ENCODE measurements at regions not wholly inside any gene's neighbourhood (a gene's known extent, or its start where the extent isn't known, plus 50 kb on each side); places are given as distances from the start of the nearest gene placed in this dataset.

- in situ Hi-C loops (cut with MboI; ENCODE audit: low sequenced_read_pairs): no loop called here
- WGBS, 2 experiments (ENCODE audit: extremely low coverage in 2 of 2, insufficient read length in 1 of 2): 75% methylated on average over 2 of the region's 3 CpGs; no CpG with 5 or more reads in 1 of the 2 experiments
- CTCF ChIA-PET: no interaction called here
Observed at GRCh38 chr10:8600192-8600591, 545.7 kb downstream of the GATA3 start.

More at GRCh38 chr10:8600192-8600591, 545.7 kb downstream of the GATA3 start:
- H3K23ac ChIP-seq (ENCODE audit: low read depth, low read length): no peak overlapping the region
- H3K4me3 ChIP-seq (ENCODE audit: insufficient read depth, low read depth, low read length): no peak overlapping the region
- no peak overlapping the region for H2AFZ ChIP-seq (replicated peaks; ENCODE audit: low read length, poor library complexity)
- no peak overlapping the region for H3K14ac ChIP-seq (replicated peaks; ENCODE audit: low read depth, low read length)
- DNase-seq (no peak), ATAC-seq (ENCODE audit: low read depth) (no peak)
- no peak overlapping the region for H2BK5ac ChIP-seq (ENCODE audit: low read depth, low read length, poor library complexity, severe bottlenecking)
- no peak overlapping the region for H3K18ac ChIP-seq (ENCODE audit: low read depth, low read length)
- H3K9ac ChIP-seq (ENCODE audit: low read depth, low read length): no peak overlapping the region
- H2AK5ac ChIP-seq (ENCODE audit: low read depth, low read length): no peak overlapping the region
- no peak overlapping the region for H3K27ac ChIP-seq (ENCODE audit: insufficient read depth, low read length)
- POLR2A ChIA-PET (ENCODE audit: unreplicated experiment): no interaction called here
- H3K4ac ChIP-seq (ENCODE audit: low read depth, low read length): no peak overlapping the region
- no peak overlapping the region for H2BK15ac ChIP-seq (ENCODE audit: low read depth, low read length)
- H3K36me3 ChIP-seq (ENCODE audit: control insufficient read depth, insufficient read depth, low read length): no peaks in the 10 kb centered on the region
- no peak overlapping the region for H4K8ac ChIP-seq (ENCODE audit: low read depth in 2 of 2, low read length in 2 of 2)
- no peak overlapping the region for H2AK9ac ChIP-seq (replicated peaks; ENCODE audit: low read depth, low read length, poor library complexity)
- no peak overlapping the region for H2BK20ac ChIP-seq (ENCODE audit: low read depth, low read length)
- H4K91ac ChIP-seq (ENCODE audit: insufficient read depth, low read depth, low read length): no peak overlapping the region
- H3K4me2 ChIP-seq (ENCODE audit: low read depth, low read length): no peak overlapping the region
- H3K4me1 ChIP-seq (ENCODE audit: control insufficient read depth, insufficient read depth, low read length): no peaks in the 10 kb centered on the region
- TF ChIP-seq CHD1 (IDR thresholded peaks at IDR 0.05; ENCODE audit: low read depth, low read length): no peak
- TF ChIP-seq RCOR1 (IDR thresholded peaks at IDR 0.05; ENCODE audit: insufficient replicate concordance, low read length): no peak
- no peak for TF ChIP-seq RAD21 (IDR thresholded peaks at IDR 0.05; ENCODE audit: low read length)
- TF ChIP-seq, protein P1, sequence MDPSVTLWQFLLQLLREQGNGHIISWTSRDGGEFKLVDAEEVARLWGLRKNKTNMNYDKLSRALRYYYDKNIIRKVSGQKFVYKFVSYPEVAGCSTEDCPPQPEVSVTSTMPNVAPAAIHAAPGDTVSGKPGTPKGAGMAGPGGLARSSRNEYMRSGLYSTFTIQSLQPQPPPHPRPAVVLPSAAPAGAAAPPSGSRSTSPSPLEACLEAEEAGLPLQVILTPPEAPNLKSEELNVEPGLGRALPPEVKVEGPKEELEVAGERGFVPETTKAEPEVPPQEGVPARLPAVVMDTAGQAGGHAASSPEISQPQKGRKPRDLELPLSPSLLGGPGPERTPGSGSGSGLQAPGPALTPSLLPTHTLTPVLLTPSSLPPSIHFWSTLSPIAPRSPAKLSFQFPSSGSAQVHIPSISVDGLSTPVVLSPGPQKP (IDR thresholded peaks at IDR 0.05; ENCODE audit: borderline replicate concordance, low read depth, low read length): no peak
- TF ChIP-seq SMC3 (IDR thresholded peaks at IDR 0.05; ENCODE audit: low read depth, low read length): no peak
- TF ChIP-seq FOS (IDR thresholded peaks at IDR 0.05; ENCODE audit: low read depth, low read length): no peak
- H3K27me3 ChIP-seq (ENCODE audit: control insufficient read depth, insufficient read depth, low read length): no peaks in the 10 kb centered on the region
- no peaks in the 10 kb centered on the region for H4K20me1 ChIP-seq (ENCODE audit: insufficient read depth, low read length)
- no peaks in the 10 kb centered on the region for H3K79me1 ChIP-seq (ENCODE audit: low read depth in 1 of 2, low read length in 2 of 2)
- intact Hi-C loops (cut with micrococcal nuclease) (no loop called here), dilution Hi-C loops (cut with HindIII; ENCODE audit: low sequenced_read_pairs, unreplicated experiment) (no loop called here)
- BruUV-seq (replicated peaks): no TSS peak
- H3K9me3 ChIP-seq (ENCODE audit: control insufficient read depth, insufficient read depth, low read length): peaks cover 17% of the 10 kb centered on the region
- H2BK120ac ChIP-seq (ENCODE audit: low read depth, low read length): no peak overlapping the region
- H4K5ac ChIP-seq (ENCODE audit: low read depth, low read length): no peak overlapping the region
- H3K9me1 ChIP-seq (ENCODE audit: insufficient read depth, low read length): no peaks in the 10 kb centered on the region
- no peak overlapping the region for H3K56ac ChIP-seq (ENCODE audit: extremely low read depth, insufficient read depth, low read length)

Measured in IMR-90 (cell line).